ENCODE measurements at regions not wholly inside any gene's neighbourhood (a gene's known extent, or its start where the extent isn't known, plus 50 kb on each side); places are given as distances from the start of the nearest gene placed in this dataset.

GRCh38 chr7:15737601-15738000 is 51.1 kb upstream of the MEOX2 start:
- no peak for DNase-seq
